Keratinocyte (primary cell): ENCODE measurements at regions not wholly inside any gene's neighbourhood (a gene's known extent, or its start where the extent isn't known, plus 50 kb on each side); places are given as distances from the start of the nearest gene placed in this dataset.

ENCODE experiments used
- DNase-seq: peaks from one replicate; pipeline ENCODE4 v3.0.0-alpha.2; 2011; ENCODE audit warnings: low read depth, missing footprints, low spot score
- FAIRE-seq: peaks from 2 replicates; lab custom pipeline; 2011; peaks lifted over from hg19 to GRCh38; lab: Jason Lieb, UNC
- H2AFZ ChIP-seq: 2 replicates; pipeline ENCODE4 v1.6.0; 2012; ENCODE audit warnings: low read length, control low read depth, inconsistent platforms; ENCODE audit not compliant: control insufficient read depth
- H3K27ac ChIP-seq: 2 replicates; pipeline ENCODE4 v1.5.1; 2011; ENCODE audit warnings: low read length; ENCODE audit not compliant: control insufficient read depth, insufficient read depth
- H3K27me3 ChIP-seq: 3 replicates; pipeline ENCODE4 v1.6.0; 2011; ENCODE audit warnings: low read length; ENCODE audit not compliant: control insufficient read depth, insufficient read depth; ENCODE audit errors: extremely low read depth
- H3K36me3 ChIP-seq, 2 experiments: 2 replicates in 1 of 2; 3 replicates in 1 of 2; pipeline ENCODE4 v1.5.1; 2011; ENCODE audit warnings: low read length in 2 of 2, mild to moderate bottlenecking in 1 of 2; ENCODE audit not compliant: control insufficient read depth in 2 of 2, insufficient read depth in 2 of 2; ENCODE audit errors: extremely low read depth in 1 of 2
- H3K4me1 ChIP-seq: 3 replicates; pipeline ENCODE4 v1.5.1; 2011; ENCODE audit warnings: low read length; ENCODE audit not compliant: control insufficient read depth, insufficient read depth; ENCODE audit errors: extremely low read depth
- H3K4me2 ChIP-seq: 3 replicates; pipeline ENCODE4 v1.6.0; 2011; ENCODE audit warnings: low read depth, low read length; ENCODE audit not compliant: control insufficient read depth, insufficient read depth; ENCODE audit errors: extremely low read depth
- H3K4me3 ChIP-seq, 3 experiments: fragments of 200-600 bp in 1 of 3; sonication (generic) in 1 of 3; 2 replicates in 2 of 3; 3 replicates in 1 of 3; pipeline ENCODE4 v1.5.1; 2011 to 2016; ENCODE audit warnings: low read length in 3 of 3, mild to moderate bottlenecking in 3 of 3, control low read depth in 2 of 3, inconsistent platforms in 1 of 3, low read depth in 1 of 3, mixed read lengths in 1 of 3, mixed run types in 1 of 3, moderate library complexity in 1 of 3; ENCODE audit not compliant: control insufficient read depth in 2 of 3, insufficient read depth in 2 of 3; ENCODE audit errors: extremely low read depth in 1 of 3
- H3K79me2 ChIP-seq: 2 replicates; pipeline ENCODE4 v1.6.0; 2012; ENCODE audit warnings: low read length; ENCODE audit not compliant: control insufficient read depth, insufficient read depth
- H3K9ac ChIP-seq: 3 replicates; pipeline ENCODE4 v1.6.0; 2011; ENCODE audit warnings: low read length; ENCODE audit not compliant: control insufficient read depth, insufficient read depth; ENCODE audit errors: extremely low read depth
- H3K9me1 ChIP-seq: 3 replicates; pipeline ENCODE4 v1.6.0; 2011; ENCODE audit warnings: low read length; ENCODE audit not compliant: control insufficient read depth, insufficient read depth; ENCODE audit errors: extremely low read depth
- H3K9me3 ChIP-seq: 2 replicates; pipeline ENCODE4 v1.5.1; 2012; ENCODE audit warnings: low read depth, low read length; ENCODE audit not compliant: control insufficient read depth
- H4K20me1 ChIP-seq: 3 replicates; pipeline ENCODE4 v1.6.0; 2011; ENCODE audit warnings: low read length; ENCODE audit not compliant: control insufficient read depth, insufficient read depth; ENCODE audit errors: extremely low read depth
- CTCF ChIP-seq, 3 experiments: IDR thresholded peaks in 1 of 3; conservative IDR thresholded peaks in 1 of 3; optimal IDR thresholded peaks in 1 of 3; 2 replicates in 2 of 3; 3 replicates in 1 of 3; pipeline versions ENCODE3 to v1.5.1; 2011; ENCODE audit warnings: low read length in 3 of 3, mild to moderate bottlenecking in 3 of 3, moderate library complexity in 2 of 3, control low read depth in 1 of 3, inconsistent platforms in 1 of 3; ENCODE audit not compliant: insufficient read depth in 2 of 3; ENCODE audit errors: extremely low read depth in 1 of 3
- EZH2 ChIP-seq: IDR thresholded peaks from one replicate; pipeline ENCODE4 v1.6.1; 2012; ENCODE audit warnings: inconsistent platforms, mild to moderate bottlenecking, low read length, moderate library complexity
- dilution Hi-C: fragments of 300-500 bp; cut with MboI; formaldehyde crosslinking; loops from one replicate; pipeline ENCODE4 v1.7.0; 2020; ENCODE audit warnings: low sequenced_read_pairs; ENCODE audit not compliant: extremely low pct_ligation_motif_present

GRCh38 chr19:27822336-27822735 lies 1390.6 kb downstream of the UQCRFS1 start:
- dilution Hi-C loops, result no loop called here
- no peak overlapping the region for H3K27ac ChIP-seq
- no peaks in the 10 kb centered on the region for H3K36me3 ChIP-seq
- H3K4me3 ChIP-seq, result no peak overlapping the region
- H3K4me1 ChIP-seq, result no peaks in the 10 kb centered on the region
- H4K20me1 ChIP-seq, result no peaks in the 10 kb centered on the region
- no peaks in the 10 kb centered on the region for H3K79me2 ChIP-seq
- H3K27me3 ChIP-seq, result no peaks in the 10 kb centered on the region
- FAIRE-seq (no peak), DNase-seq (no peak)
- TF ChIP-seq CTCF (optimal IDR thresholded peaks at IDR 0.05 in 1 of 3, IDR thresholded peaks at IDR 0.05 in 1 of 3, conservative IDR thresholded peaks at IDR 0.05 in 1 of 3; ENCODE audit: extremely low read depth in 1 of 3, insufficient read depth in 2 of 3, low read length in 3 of 3) (no peak), EZH2 (no peak)
- no peak overlapping the region for H3K9ac ChIP-seq
- no peaks in the 10 kb centered on the region for H3K9me3 ChIP-seq
- no peak overlapping the region for H2AFZ ChIP-seq
- H3K4me2 ChIP-seq, result no peak overlapping the region
- H3K9me1 ChIP-seq, result no peaks in the 10 kb centered on the region

- FAIRE-seq, result no peak
- no peak for DNase-seq
- Histone ChIP-seq H3K4me3 (no peak overlapping the region), H3K79me2 (no peaks in the 10 kb centered on the region), H3K36me3 (no peaks in the 10 kb centered on the region), H3K4me2 (no peak overlapping the region), H3K27me3 (no peaks in the 10 kb centered on the region), H3K9me3 (no peaks in the 10 kb centered on the region), H3K4me1 (no peaks in the 10 kb centered on the region), H2AFZ (no peak overlapping the region), H4K20me1 (no peaks in the 10 kb centered on the region), H3K27ac (no peak overlapping the region), H3K9ac (no peak overlapping the region), H3K9me1 (no peaks in the 10 kb centered on the region)
- no peak for TF ChIP-seq EZH2
- no peak for TF ChIP-seq CTCF (optimal IDR thresholded peaks at IDR 0.05 in 1 of 3, IDR thresholded peaks at IDR 0.05 in 1 of 3, conservative IDR thresholded peaks at IDR 0.05 in 1 of 3; ENCODE audit: extremely low read depth in 1 of 3, insufficient read depth in 2 of 3, low read length in 3 of 3)
- dilution Hi-C loops, result no loop called here
These were observed 1391.4 kb downstream of the UQCRFS1 start for GRCh38 chr19:27821418-27822018.
